ENCODE measurements at regions not wholly inside any gene's neighbourhood (a gene's known extent, or its start where the extent isn't known, plus 50 kb on each side); places are given as distances from the start of the nearest gene placed in this dataset.

DNA sequence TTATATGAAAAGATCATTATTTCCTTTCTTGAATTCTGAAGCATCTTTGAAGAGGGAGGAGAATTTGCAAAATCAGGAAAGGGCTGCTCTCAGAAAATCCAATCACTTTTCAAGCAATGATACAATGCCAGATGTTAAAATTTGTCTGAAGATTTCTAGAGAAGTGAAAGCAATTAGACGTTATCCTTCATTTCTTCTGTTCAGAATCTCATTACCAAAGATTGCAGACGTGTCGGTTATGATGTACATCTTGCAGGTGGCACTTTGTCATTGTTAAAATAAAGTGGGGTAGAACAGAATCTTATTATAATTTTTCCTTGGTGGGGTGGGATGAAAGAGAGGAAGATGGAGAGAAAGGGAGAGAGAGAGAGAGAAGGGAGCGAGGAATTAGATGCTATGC is 296.4 kb upstream of the STS start:
- TF ChIP-seq POLR2A (IDR thresholded peaks at IDR 0.05) (no peak), CTCF (IDR thresholded peaks at IDR 0.05) (no peak)

Measured in testis (tissue), 2 donors.